RWPE2 (cell line): ENCODE measurements at regions not wholly inside any gene's neighbourhood (a gene's known extent, or its start where the extent isn't known, plus 50 kb on each side); places are given as distances from the start of the nearest gene placed in this dataset.

Source experiments
- ATAC-seq: fragments of 200-7000 bp; cut with Tn5 transposase; 3 replicates; pipeline ENCODE4 v1.9.1; 2021; ENCODE audit warnings: low read depth
- DNase-seq: peaks from one replicate; pipeline ENCODE4 v3.0.0-alpha.2; 2020; ENCODE audit warnings: low spot score
- H3K27ac ChIP-seq: fragments of 450-650 bp; 2 replicates; pipeline ENCODE4 v1.5.1; 2017; ENCODE audit warnings: mild to moderate bottlenecking; ENCODE audit not compliant: poor library complexity, severe bottlenecking
- H3K27me3 ChIP-seq: fragments of 250-450 bp; sonication (Bioruptor Pico); 2 replicates; pipeline ENCODE4 v1.5.1; 2021; ENCODE audit warnings: mild to moderate bottlenecking, moderate library complexity; ENCODE audit not compliant: insufficient read depth, poor library complexity, severe bottlenecking
- H3K36me3 ChIP-seq: fragments of 250-450 bp; sonication (Bioruptor Pico); 2 replicates; pipeline ENCODE4 v1.5.1; 2020; ENCODE audit warnings: low read depth, mild to moderate bottlenecking, moderate library complexity
- H3K4me1 ChIP-seq: fragments of 250-450 bp; sonication (Bioruptor Pico); 2 replicates; pipeline ENCODE4 v1.5.1; 2021; ENCODE audit warnings: mild to moderate bottlenecking, moderate library complexity; ENCODE audit not compliant: insufficient read depth, poor library complexity, severe bottlenecking
- H3K4me3 ChIP-seq: fragments of 250-450 bp; sonication (Bioruptor Pico); 2 replicates; pipeline ENCODE4 v1.5.1; 2021; ENCODE audit warnings: mild to moderate bottlenecking, moderate library complexity; ENCODE audit not compliant: severe bottlenecking
- H3K9me3 ChIP-seq: fragments of 250-450 bp; sonication (Bioruptor Pico); 2 replicates; pipeline ENCODE4 v1.5.1; 2021; ENCODE audit warnings: mild to moderate bottlenecking, moderate library complexity; ENCODE audit not compliant: severe bottlenecking
- CTCF ChIP-seq: fragments of 450-650 bp; IDR thresholded peaks from one replicate; pipeline ENCODE4 v1.5.1; 2017; ENCODE audit warnings: mild to moderate bottlenecking, moderate library complexity; ENCODE audit not compliant: poor library complexity, severe bottlenecking

GRCh38 chr10:64007157-64007556 is 486.0 kb downstream of the REEP3 start:
- TF ChIP-seq CTCF = no peak
- H3K9me3 ChIP-seq = no peaks in the 10 kb centered on the region
- H3K4me1 ChIP-seq = no peaks in the 10 kb centered on the region
- no peak overlapping the region for H3K4me3 ChIP-seq
- no peaks in the 10 kb centered on the region for H3K36me3 ChIP-seq
- no peaks in the 10 kb centered on the region for H3K27me3 ChIP-seq
- no peak for ATAC-seq
- no peak overlapping the region for H3K27ac ChIP-seq
- no peak for DNase-seq

GRCh38 chr10:64010711-64011110 is 489.5 kb downstream of the REEP3 start:
- Histone ChIP-seq H3K27ac (no peak overlapping the region), H3K27me3 (no peaks in the 10 kb centered on the region), H3K4me1 (no peaks in the 10 kb centered on the region), H3K4me3 (no peak overlapping the region), H3K36me3 (no peaks in the 10 kb centered on the region), H3K9me3 (no peaks in the 10 kb centered on the region)
- no peak for ATAC-seq
- no peak for TF ChIP-seq CTCF
- no peak for DNase-seq

- H3K27me3 ChIP-seq = no peaks in the 10 kb centered on the region
- no peaks in the 10 kb centered on the region for H3K9me3 ChIP-seq
- DNase-seq = no peak
- H3K4me1 ChIP-seq = no peaks in the 10 kb centered on the region
- peak; percentile 67; the same call in 2 of the 3 replicates for ATAC-seq
- no peak for TF ChIP-seq CTCF
- no peaks in the 10 kb centered on the region for H3K36me3 ChIP-seq
- no peak overlapping the region for H3K27ac ChIP-seq
- H3K4me3 ChIP-seq = no peak overlapping the region
Observed at GRCh38 chr10:64011912-64012714, 490.9 kb downstream of the REEP3 start.

- H3K9me3 ChIP-seq = no peaks in the 10 kb centered on the region
- ATAC-seq (no peak), DNase-seq (no peak)
- no peak overlapping the region for H3K27ac ChIP-seq
- H3K36me3 ChIP-seq = no peaks in the 10 kb centered on the region
- TF ChIP-seq CTCF = no peak
- H3K4me3 ChIP-seq = no peak overlapping the region
- no peaks in the 10 kb centered on the region for H3K4me1 ChIP-seq
- H3K27me3 ChIP-seq = no peaks in the 10 kb centered on the region
Observed at GRCh38 chr10:64014281-64014680, 493.1 kb downstream of the REEP3 start.

- Histone ChIP-seq H3K36me3 (no peaks in the 10 kb centered on the region), H3K9me3 (no peaks in the 10 kb centered on the region), H3K27ac (no peak overlapping the region), H3K27me3 (no peaks in the 10 kb centered on the region), H3K4me1 (no peaks in the 10 kb centered on the region), H3K4me3 (no peak overlapping the region)
- DNase-seq (no peak), ATAC-seq (no peak)
- no peak for TF ChIP-seq CTCF
Observed at GRCh38 chr10:64023926-64024470, 502.8 kb downstream of the REEP3 start.
